ENCODE measurements at regions not wholly inside any gene's neighbourhood (a gene's known extent, or its start where the extent isn't known, plus 50 kb on each side); places are given as distances from the start of the nearest gene placed in this dataset.

DNA sequence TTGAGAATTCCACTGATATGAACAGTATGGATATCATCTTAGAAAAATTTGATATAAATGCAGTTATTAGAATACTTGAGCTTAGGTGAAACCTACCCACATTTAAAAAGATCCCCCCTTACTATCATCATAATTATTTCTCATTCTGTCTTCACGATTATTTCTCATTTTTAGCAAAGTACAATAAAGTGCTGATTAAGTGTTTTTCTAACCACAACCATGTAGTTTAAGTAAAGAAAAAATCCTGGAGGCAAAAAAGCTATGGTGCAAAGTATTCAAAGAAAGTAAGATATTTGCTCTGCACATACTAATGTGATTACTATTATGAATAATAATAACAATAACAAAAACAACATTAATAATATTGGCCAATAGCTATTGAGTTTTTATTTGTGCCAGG is 365.6 kb upstream of the PCDH7 start:
- Histone ChIP-seq H3K79me2 (ENCODE audit: insufficient read depth) (no peaks in the 10 kb centered on the region), H3K4me2 (ENCODE audit: unreplicated experiment) (no peak overlapping the region), H3F3A (ENCODE audit: insufficient read depth) (no peaks in the 10 kb centered on the region), H3K27ac (no peak overlapping the region), H3K9ac (no peak overlapping the region), H3K36me3 (ENCODE audit: low read depth) (no peaks in the 10 kb centered on the region), H3K9me2 (ENCODE audit: insufficient read depth) (no peaks in the 10 kb centered on the region), H2AFZ (no peak overlapping the region), H4K20me1 (ENCODE audit: insufficient read depth) (no peaks in the 10 kb centered on the region), H3K9me3 (ENCODE audit: low read depth) (no peaks in the 10 kb centered on the region), H3K27me3 (replicated peaks; ENCODE audit: insufficient read depth) (no peaks in the 10 kb centered on the region), H3K4me3 (no peak overlapping the region), H3K4me1 (ENCODE audit: insufficient read depth) (no peaks in the 10 kb centered on the region)
- in situ Hi-C loops (cut with MboI) = no loop called here
- TF ChIP-seq EZH2 (IDR thresholded peaks at IDR 0.05; ENCODE audit: insufficient read depth, poor library complexity, severe bottlenecking) = no peak
- TF ChIP-seq EZH2phosphoT487 (IDR thresholded peaks at IDR 0.05; ENCODE audit: insufficient read depth, low read depth) = no peak
- 16 to 17% methylated on average over 1 of the region's 1 CpG for WGBS, 2 experiments (ENCODE audit: low coverage in 1 of 2, low lambda C conversion rate in 2 of 2, missing lambda C conversion rate in 2 of 2)
- DNase-seq = no peak

DNA sequence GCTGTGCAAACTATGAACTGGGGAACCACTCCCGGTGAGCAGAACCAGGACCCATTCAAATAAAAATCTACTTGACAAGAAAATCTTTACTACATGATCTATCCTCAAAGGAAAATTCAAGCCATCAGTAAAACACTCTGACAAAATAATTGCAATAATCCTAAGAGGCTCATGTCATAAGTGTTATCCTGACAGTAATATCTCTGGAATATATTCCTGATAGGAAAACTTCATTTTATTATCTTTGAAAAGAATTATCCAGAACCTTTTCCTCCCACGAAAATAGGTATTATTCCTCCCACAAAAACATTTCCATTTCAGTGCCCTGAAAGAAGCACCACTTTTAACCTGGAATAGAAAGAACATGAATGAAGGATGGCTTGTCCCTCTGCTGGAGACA is 357.7 kb upstream of the PCDH7 start:
- H3K4me2 ChIP-seq (ENCODE audit: unreplicated experiment) = no peak overlapping the region
- no peak for TF ChIP-seq EZH2phosphoT487 (IDR thresholded peaks at IDR 0.05; ENCODE audit: insufficient read depth, low read depth)
- TF ChIP-seq EZH2 (IDR thresholded peaks at IDR 0.05; ENCODE audit: insufficient read depth, poor library complexity, severe bottlenecking) = no peak
- no peak overlapping the region for H3K9ac ChIP-seq
- H3K79me2 ChIP-seq (ENCODE audit: insufficient read depth) = no peaks in the 10 kb centered on the region
- no peaks in the 10 kb centered on the region for H3K36me3 ChIP-seq (ENCODE audit: low read depth)
- H3K4me1 ChIP-seq (ENCODE audit: insufficient read depth) = no peaks in the 10 kb centered on the region
- no peaks in the 10 kb centered on the region for H3K9me2 ChIP-seq (ENCODE audit: insufficient read depth)
- no peak overlapping the region for H3K4me3 ChIP-seq
- H3F3A ChIP-seq (ENCODE audit: insufficient read depth) = no peaks in the 10 kb centered on the region
- H2AFZ ChIP-seq = no peak overlapping the region
- H3K9me3 ChIP-seq (ENCODE audit: low read depth) = no peaks in the 10 kb centered on the region
- H3K27ac ChIP-seq = no peak overlapping the region
- in situ Hi-C loops (cut with MboI) = no loop called here
- no peaks in the 10 kb centered on the region for H4K20me1 ChIP-seq (ENCODE audit: insufficient read depth)
- no peaks in the 10 kb centered on the region for H3K27me3 ChIP-seq (replicated peaks; ENCODE audit: insufficient read depth)
- DNase-seq = no peak
- WGBS, 2 experiments (ENCODE audit: low coverage in 1 of 2, low lambda C conversion rate in 2 of 2, missing lambda C conversion rate in 2 of 2) = 32% methylated on average over 2 of the region's 2 CpGs

DNA sequence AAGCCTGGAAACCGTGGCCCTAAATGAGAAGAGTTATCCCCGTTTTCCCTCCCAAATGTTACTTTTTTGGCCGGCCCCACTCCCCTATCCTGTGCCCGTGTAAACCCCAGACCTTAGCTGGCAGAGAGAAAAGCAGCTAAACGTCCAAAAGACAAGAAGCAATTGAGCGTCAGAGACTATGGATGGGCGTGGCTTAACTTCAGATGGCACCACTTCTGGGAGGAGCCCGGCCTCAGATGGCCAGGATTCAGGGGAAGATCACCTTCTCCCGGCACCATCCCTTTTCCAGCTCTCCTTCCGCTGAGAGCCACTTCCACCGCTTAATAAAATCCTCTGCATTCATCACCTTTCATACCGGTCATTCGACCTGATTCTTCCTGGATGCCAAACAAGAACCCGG is 350.1 kb upstream of the PCDH7 start:
- no peak overlapping the region for H3K9ac ChIP-seq
- H3K36me3 ChIP-seq (ENCODE audit: low read depth) = no peaks in the 10 kb centered on the region
- no peak overlapping the region for H3K4me2 ChIP-seq (ENCODE audit: unreplicated experiment)
- no peaks in the 10 kb centered on the region for H4K20me1 ChIP-seq (ENCODE audit: insufficient read depth)
- no peaks in the 10 kb centered on the region for H3K27me3 ChIP-seq (replicated peaks; ENCODE audit: insufficient read depth)
- no peak overlapping the region for H3K27ac ChIP-seq
- no peak overlapping the region for H3K4me3 ChIP-seq
- H3K9me3 ChIP-seq (ENCODE audit: low read depth) = no peaks in the 10 kb centered on the region
- H2AFZ ChIP-seq = no peak overlapping the region
- H3F3A ChIP-seq (ENCODE audit: insufficient read depth) = no peaks in the 10 kb centered on the region
- no peak for TF ChIP-seq EZH2 (IDR thresholded peaks at IDR 0.05; ENCODE audit: insufficient read depth, poor library complexity, severe bottlenecking)
- no peak for TF ChIP-seq EZH2phosphoT487 (IDR thresholded peaks at IDR 0.05; ENCODE audit: insufficient read depth, low read depth)
- H3K4me1 ChIP-seq (ENCODE audit: insufficient read depth) = no peaks in the 10 kb centered on the region
- DNase-seq = no peak
- H3K9me2 ChIP-seq (ENCODE audit: insufficient read depth) = no peaks in the 10 kb centered on the region
- WGBS, 2 experiments (ENCODE audit: low coverage in 1 of 2, low lambda C conversion rate in 2 of 2, missing lambda C conversion rate in 2 of 2) = 44% methylated on average over 14 of the region's 14 CpGs
- in situ Hi-C loops (cut with MboI) = no loop called here
- no peaks in the 10 kb centered on the region for H3K79me2 ChIP-seq (ENCODE audit: insufficient read depth)

DNA sequence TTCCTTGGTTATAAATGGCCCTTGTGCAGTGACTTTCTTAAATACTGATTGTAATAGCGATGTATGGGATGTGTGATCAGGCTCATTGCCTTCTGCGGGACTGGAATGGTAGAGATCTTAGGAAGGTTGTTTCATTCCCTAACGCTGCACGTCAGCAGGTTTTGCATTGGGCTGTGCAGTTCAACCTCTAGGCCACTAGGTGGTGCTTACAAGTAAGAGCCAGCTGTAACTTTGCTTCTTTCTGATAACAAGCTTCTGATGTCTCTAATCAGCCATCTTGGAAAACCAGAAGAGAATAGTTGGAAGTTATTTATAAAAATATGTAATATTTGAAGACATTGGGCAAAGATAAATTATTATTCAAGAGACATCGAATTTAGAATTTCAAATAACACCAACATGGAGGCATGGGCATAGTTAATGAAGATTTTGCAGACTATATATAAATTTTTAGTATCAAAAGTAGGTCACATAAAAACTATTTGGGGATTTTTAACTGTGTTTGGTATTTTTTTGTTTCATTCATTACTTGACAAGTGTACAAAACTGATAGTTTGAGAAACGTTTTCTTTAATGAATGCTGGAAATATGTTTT is 339.7 kb upstream of the PCDH7 start:
- peak; percentile 65 for DNase-seq
- Histone ChIP-seq H3K9me2 (ENCODE audit: insufficient read depth) (no peaks in the 10 kb centered on the region), H3K4me3 (no peak overlapping the region), H4K20me1 (ENCODE audit: insufficient read depth) (no peaks in the 10 kb centered on the region), H3F3A (ENCODE audit: insufficient read depth) (no peaks in the 10 kb centered on the region), H3K27me3 (replicated peaks; ENCODE audit: insufficient read depth) (no peaks in the 10 kb centered on the region), H3K79me2 (ENCODE audit: insufficient read depth) (no peaks in the 10 kb centered on the region), H3K36me3 (ENCODE audit: low read depth) (no peaks in the 10 kb centered on the region), H3K4me2 (ENCODE audit: unreplicated experiment) (no peak overlapping the region), H3K9ac (no peak overlapping the region), H3K9me3 (ENCODE audit: low read depth) (no peaks in the 10 kb centered on the region), H3K27ac (no peak overlapping the region), H3K4me1 (ENCODE audit: insufficient read depth) (no peaks in the 10 kb centered on the region), H2AFZ (peak overlapping the region; percentile 2; the same call in 1 of the 2 replicates)
- 21 to 28% methylated on average over 6 of the region's 6 CpGs for WGBS, 2 experiments (ENCODE audit: low coverage in 1 of 2, low lambda C conversion rate in 2 of 2, missing lambda C conversion rate in 2 of 2)
- in situ Hi-C loops (cut with MboI) = no loop called here
- no peak for TF ChIP-seq EZH2 (IDR thresholded peaks at IDR 0.05; ENCODE audit: insufficient read depth, poor library complexity, severe bottlenecking)
- no peak for TF ChIP-seq EZH2phosphoT487 (IDR thresholded peaks at IDR 0.05; ENCODE audit: insufficient read depth, low read depth)

DNA sequence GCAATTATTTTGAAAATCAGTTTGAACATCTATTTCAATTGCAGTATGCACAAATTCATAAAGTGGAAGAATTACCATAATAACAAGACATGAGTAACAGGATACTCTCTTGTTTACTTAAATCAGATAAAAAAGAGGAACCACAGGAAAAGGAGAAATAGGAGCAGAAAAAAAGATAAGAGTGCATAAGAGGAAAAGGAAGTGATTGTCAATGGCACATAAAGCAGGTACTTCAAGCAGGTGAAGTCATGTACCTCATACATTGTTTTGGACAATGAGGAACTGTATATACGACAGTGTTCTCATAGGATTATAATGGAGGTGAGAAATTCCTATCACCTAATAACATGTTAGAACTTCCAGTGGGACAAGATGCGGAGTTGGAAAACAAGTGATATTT is 334.5 kb upstream of the PCDH7 start:
- H3K4me3 ChIP-seq = no peak overlapping the region
- H3K79me2 ChIP-seq (ENCODE audit: insufficient read depth) = no peaks in the 10 kb centered on the region
- H3K4me1 ChIP-seq (ENCODE audit: insufficient read depth) = no peaks in the 10 kb centered on the region
- no peaks in the 10 kb centered on the region for H3K9me2 ChIP-seq (ENCODE audit: insufficient read depth)
- H3K27me3 ChIP-seq (replicated peaks; ENCODE audit: insufficient read depth) = no peaks in the 10 kb centered on the region
- 57 to 65% methylated on average over 2 of the region's 2 CpGs for WGBS, 2 experiments (ENCODE audit: low coverage in 1 of 2, low lambda C conversion rate in 2 of 2, missing lambda C conversion rate in 2 of 2)
- no peaks in the 10 kb centered on the region for H3F3A ChIP-seq (ENCODE audit: insufficient read depth)
- in situ Hi-C loops (cut with MboI) = no loop called here
- H3K4me2 ChIP-seq (ENCODE audit: unreplicated experiment) = no peak overlapping the region
- no peak for TF ChIP-seq EZH2phosphoT487 (IDR thresholded peaks at IDR 0.05; ENCODE audit: insufficient read depth, low read depth)
- no peak for TF ChIP-seq EZH2 (IDR thresholded peaks at IDR 0.05; ENCODE audit: insufficient read depth, poor library complexity, severe bottlenecking)
- no peak for DNase-seq
- no peaks in the 10 kb centered on the region for H4K20me1 ChIP-seq (ENCODE audit: insufficient read depth)
- no peak overlapping the region for H3K9ac ChIP-seq
- no peaks in the 10 kb centered on the region for H3K36me3 ChIP-seq (ENCODE audit: low read depth)
- H3K9me3 ChIP-seq (ENCODE audit: low read depth) = no peaks in the 10 kb centered on the region
- H3K27ac ChIP-seq = no peak overlapping the region
- H2AFZ ChIP-seq = no peak overlapping the region
